GM13976 (cell line): ENCODE measurements at regions not wholly inside any gene's neighbourhood (a gene's known extent, or its start where the extent isn't known, plus 50 kb on each side); places are given as distances from the start of the nearest gene placed in this dataset.

Experiments used
- DNase-seq: peaks from one replicate; pipeline ENCODE4 v3.0.0; 2012; ENCODE audit warnings: low spot score
- CTCF ChIP-seq: IDR thresholded peaks from 2 replicates; pipeline ENCODE4 v1.5.1; 2012; ENCODE audit warnings: borderline replicate concordance, mild to moderate bottlenecking; ENCODE audit not compliant: insufficient read depth; ENCODE audit errors: extremely low read depth, missing control alignments, control extremely low read depth
- in situ Hi-C: fragments of 300-500 bp; cut with MboI; formaldehyde crosslinking; loops from one replicate; pipeline ENCODE4 v1.12.0; 2022; ENCODE audit warnings: low sequenced_read_pairs, mixed read lengths, inconsistent platforms; ENCODE audit not compliant: unreplicated experiment

- no peak for TF ChIP-seq CTCF
- DNase-seq = no peak
- in situ Hi-C loops = no loop called here
Measured at GRCh38 chr2:39547811-39548719, 111.0 kb upstream of the MAP4K3 start.

- in situ Hi-C loops = no loop called here
- DNase-seq = no peak
- TF ChIP-seq CTCF = no peak
Measured at GRCh38 chr2:39549000-39549399, 111.9 kb upstream of the MAP4K3 start.

- TF ChIP-seq CTCF = no peak
- in situ Hi-C loops = no loop called here
- no peak for DNase-seq
Measured at GRCh38 chr2:39549718-39550464, 112.8 kb upstream of the MAP4K3 start.

GRCh38 chr2:39550701-39551285 lies 113.7 kb upstream of the MAP4K3 start:
- TF ChIP-seq CTCF = no peak
- in situ Hi-C loops = no loop called here

GRCh38 chr2:39558906-39559305 lies 106.8 kb upstream of the TMEM178A start:
- in situ Hi-C loops = no loop called here
- TF ChIP-seq CTCF = no peak
- DNase-seq = no peak

More at GRCh38 chr2:39550701-39551285, 113.7 kb upstream of the MAP4K3 start:
- no peak for DNase-seq

- TF ChIP-seq CTCF = no peak
- DNase-seq = no peak
- in situ Hi-C loops = no loop called here
Measured at GRCh38 chr2:39563572-39563971, 102.1 kb upstream of the TMEM178A start.
